Lower leg skin (tissue), 4 donors: ENCODE measurements at regions not wholly inside any gene's neighbourhood (a gene's known extent, or its start where the extent isn't known, plus 50 kb on each side); places are given as distances from the start of the nearest gene placed in this dataset.

ENCODE experiments used
- DNase-seq, 2 donors: peaks; one replicate each; pipeline ENCODE4 v3.0.0-alpha.2; 2019; ENCODE audit warnings: low spot score in 2 of 2
- H3K4me3 ChIP-seq: fragments of 200-600 bp; sonication (generic); 2 replicates; pipeline ENCODE4 v1.5.1; 2017; ENCODE audit warnings: mild to moderate bottlenecking, low read depth; ENCODE audit not compliant: poor library complexity, severe bottlenecking
- CTCF ChIP-seq, 3 donors: fragments of 450-650 bp; IDR thresholded peaks; one replicate each; pipeline ENCODE4 v1.5.1; 2016; ENCODE audit warnings: antibody characterized with exemption in 3 of 3, mild to moderate bottlenecking in 3 of 3, moderate library complexity in 2 of 3
- POLR2A ChIP-seq, 2 donors: fragments of 450-650 bp; IDR thresholded peaks; one replicate each; pipeline ENCODE4 v1.6.1; 2016 to 2017; ENCODE audit warnings: antibody characterized with exemption in 2 of 2, mild to moderate bottlenecking in 1 of 2, moderate library complexity in 1 of 2
- WGBS, 2 donors: methylation state at CpG; one replicate each; pipeline ENCODE4 v1.1.5; 2018; 5-methylcytosine and 5-hydroxymethylcytosine counted together
- intact Hi-C: fragments of 100-400 bp; cut with DNase I; formaldehyde crosslinking; loops from one replicate; pipeline ENCODE4 v1.15.0; 2023; ENCODE audit warnings: low total_unique reads

- no peak for DNase-seq
- WGBS, 2 donors: 88 to 90% methylated on average over 1 of the region's 1 CpG
- no peak for TF ChIP-seq POLR2A (IDR thresholded peaks at IDR 0.05)
- no peak for TF ChIP-seq CTCF (IDR thresholded peaks at IDR 0.05)
- intact Hi-C loops: no loop called here
- H3K4me3 ChIP-seq: no peak overlapping the region
These were observed 117.2 kb upstream of the CAV2 start for GRCh38 chr7:116382375-116382774.

- no peak for DNase-seq
- 72 to 75% methylated on average over 5 of the region's 5 CpGs for WGBS, 2 donors
- intact Hi-C loops: no loop called here
- no peak for TF ChIP-seq POLR2A (IDR thresholded peaks at IDR 0.05)
- no peak for TF ChIP-seq CTCF (IDR thresholded peaks at IDR 0.05)
- no peak overlapping the region for H3K4me3 ChIP-seq
These were observed 114.5 kb upstream of the CAV2 start for GRCh38 chr7:116384936-116385635.

GRCh38 chr7:116386674-116387073 lies 112.9 kb upstream of the CAV2 start:
- intact Hi-C loops: no loop called here
- TF ChIP-seq POLR2A (IDR thresholded peaks at IDR 0.05) (no peak), CTCF (IDR thresholded peaks at IDR 0.05) (no peak)
- no peak for DNase-seq
- 93 to 97% methylated on average over 5 of the region's 5 CpGs for WGBS, 2 donors
- no peak overlapping the region for H3K4me3 ChIP-seq

GRCh38 chr7:116390363-116390762 lies 109.2 kb upstream of the CAV2 start:
- no peak for DNase-seq
- TF ChIP-seq CTCF (IDR thresholded peaks at IDR 0.05) (no peak), POLR2A (IDR thresholded peaks at IDR 0.05) (no peak)
- 94 to 95% methylated on average over 3 of the region's 3 CpGs for WGBS, 2 donors
- H3K4me3 ChIP-seq: no peak overlapping the region
- intact Hi-C loops: no loop called here

- DNase-seq: no peak
- no peak overlapping the region for H3K4me3 ChIP-seq
- intact Hi-C loops: no loop called here
- no peak for TF ChIP-seq CTCF (IDR thresholded peaks at IDR 0.05)
- TF ChIP-seq POLR2A (IDR thresholded peaks at IDR 0.05): no peak
These were observed 106.7 kb upstream of the CAV2 start for GRCh38 chr7:116392806-116393205.

GRCh38 chr7:116393654-116394053 lies 105.9 kb upstream of the CAV2 start:
- intact Hi-C loops: no loop called here
- TF ChIP-seq CTCF (IDR thresholded peaks at IDR 0.05) (no peak), POLR2A (IDR thresholded peaks at IDR 0.05) (no peak)
- H3K4me3 ChIP-seq: no peak overlapping the region
- WGBS, 2 donors: 57 to 59% methylated on average over 6 of the region's 6 CpGs
- DNase-seq: no peak
